ENCODE measurements at regions not wholly inside any gene's neighbourhood (a gene's known extent, or its start where the extent isn't known, plus 50 kb on each side); places are given as distances from the start of the nearest gene placed in this dataset.
"Not testable (repeated sequence)": the region's sequence is repeated elsewhere in the genome, so short reads cannot be mapped to it uniquely, and the experiment has no call there.

DNA sequence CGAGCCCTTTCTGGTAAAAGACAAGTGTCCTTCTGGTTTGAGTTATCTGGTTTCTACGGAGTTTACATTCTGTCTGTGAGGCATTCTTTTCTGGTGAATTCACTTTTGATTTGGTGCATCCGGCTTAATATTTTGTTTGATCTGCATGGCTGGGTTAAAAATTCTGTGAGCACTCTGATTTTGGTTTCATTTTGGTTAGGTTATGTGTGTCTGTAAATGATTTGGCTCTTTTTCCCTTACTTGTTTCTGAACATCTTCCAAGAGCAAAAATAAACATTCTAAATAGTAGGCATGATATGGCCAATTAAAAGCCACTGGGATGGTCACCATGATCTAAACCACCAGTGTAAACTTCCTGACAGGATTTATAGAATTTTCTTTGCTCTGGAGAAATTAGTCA lies 85.7 kb upstream of the PTPN13 start:
- Mint-ChIP-seq H3K4me1 (peaks cover 37% of the 10 kb centered on the region), H3K27me3 (ENCODE audit: low read depth, poor library complexity) (no peaks in the 10 kb centered on the region), H3K27ac (peak overlapping the region; percentile 47), H3K9me3 (peaks cover 4% of the 10 kb centered on the region), H3K4me3 (no peak overlapping the region), H3K36me3 (ENCODE audit: low read depth) (peaks cover 14% of the 10 kb centered on the region)
- TF ChIP-seq, protein P1, sequence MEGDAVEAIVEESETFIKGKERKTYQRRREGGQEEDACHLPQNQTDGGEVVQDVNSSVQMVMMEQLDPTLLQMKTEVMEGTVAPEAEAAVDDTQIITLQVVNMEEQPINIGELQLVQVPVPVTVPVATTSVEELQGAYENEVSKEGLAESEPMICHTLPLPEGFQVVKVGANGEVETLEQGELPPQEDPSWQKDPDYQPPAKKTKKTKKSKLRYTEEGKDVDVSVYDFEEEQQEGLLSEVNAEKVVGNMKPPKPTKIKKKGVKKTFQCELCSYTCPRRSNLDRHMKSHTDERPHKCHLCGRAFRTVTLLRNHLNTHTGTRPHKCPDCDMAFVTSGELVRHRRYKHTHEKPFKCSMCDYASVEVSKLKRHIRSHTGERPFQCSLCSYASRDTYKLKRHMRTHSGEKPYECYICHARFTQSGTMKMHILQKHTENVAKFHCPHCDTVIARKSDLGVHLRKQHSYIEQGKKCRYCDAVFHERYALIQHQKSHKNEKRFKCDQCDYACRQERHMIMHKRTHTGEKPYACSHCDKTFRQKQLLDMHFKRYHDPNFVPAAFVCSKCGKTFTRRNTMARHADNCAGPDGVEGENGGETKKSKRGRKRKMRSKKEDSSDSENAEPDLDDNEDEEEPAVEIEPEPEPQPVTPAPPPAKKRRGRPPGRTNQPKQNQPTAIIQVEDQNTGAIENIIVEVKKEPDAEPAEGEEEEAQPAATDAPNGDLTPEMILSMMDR (IDR thresholded peaks at IDR 0.05), result no peak
- no peak for DNase-seq

DNA sequence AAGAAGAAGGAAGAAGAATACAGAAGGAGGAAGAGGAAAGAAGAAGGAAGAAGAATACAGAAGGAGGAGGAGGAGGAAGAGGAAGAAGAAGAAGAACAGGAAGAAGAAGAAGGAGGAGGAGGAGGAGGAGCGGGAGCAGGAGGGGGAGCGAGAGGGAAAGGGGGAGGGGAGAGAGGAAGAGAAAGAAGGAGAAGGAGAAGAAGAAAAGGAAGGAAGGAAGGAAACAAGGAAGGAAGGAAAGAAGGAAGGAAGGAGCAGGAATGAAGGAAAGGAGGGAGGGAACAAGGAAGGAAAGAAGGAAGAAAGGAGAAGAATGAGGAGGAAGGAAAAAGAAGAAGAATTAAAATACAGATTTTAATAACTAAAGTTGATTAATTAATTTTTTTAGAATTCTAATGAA lies 82.5 kb upstream of the PTPN13 start:
- Mint-ChIP-seq H3K36me3 (ENCODE audit: low read depth) (peaks cover 27% of the 10 kb centered on the region), H3K9me3 (peaks cover 33% of the 10 kb centered on the region), H3K4me3 (no peak overlapping the region), H3K4me1 (peaks cover 28% of the 10 kb centered on the region), H3K27ac (no peak overlapping the region), H3K27me3 (ENCODE audit: low read depth, poor library complexity) (no peaks in the 10 kb centered on the region)
- TF ChIP-seq, protein P1 (IDR thresholded peaks at IDR 0.05), result no peak
- no peak for DNase-seq

DNA sequence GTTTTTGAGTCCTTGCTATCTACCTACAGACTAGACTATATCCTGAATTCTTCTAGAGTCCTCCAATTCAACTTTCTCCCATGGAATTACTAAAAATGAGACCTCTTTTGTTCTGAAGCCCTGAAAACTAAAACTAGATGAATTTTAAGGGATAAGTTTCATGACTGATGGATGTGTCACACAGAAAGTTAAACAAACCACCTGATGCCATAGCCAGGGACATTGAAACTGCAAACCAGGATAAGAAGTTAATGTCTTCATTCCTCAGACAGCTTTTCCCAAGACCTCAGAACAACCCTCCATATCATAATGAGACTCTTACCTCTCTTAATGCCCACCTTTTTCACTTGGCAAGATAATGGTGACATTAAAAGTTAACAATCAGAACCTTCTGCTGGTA lies 81.5 kb upstream of the PTPN13 start:
- no peak overlapping the region for H3K4me3 Mint-ChIP-seq
- peaks cover 41% of the 10 kb centered on the region for H3K9me3 Mint-ChIP-seq
- H3K27ac Mint-ChIP-seq, result no peak overlapping the region
- no peaks in the 10 kb centered on the region for H3K27me3 Mint-ChIP-seq (ENCODE audit: low read depth, poor library complexity)
- peaks cover 18% of the 10 kb centered on the region for H3K4me1 Mint-ChIP-seq
- TF ChIP-seq, protein P1 (IDR thresholded peaks at IDR 0.05), result no peak
- peaks cover 28% of the 10 kb centered on the region for H3K36me3 Mint-ChIP-seq (ENCODE audit: low read depth)
- DNase-seq, result no peak

DNA sequence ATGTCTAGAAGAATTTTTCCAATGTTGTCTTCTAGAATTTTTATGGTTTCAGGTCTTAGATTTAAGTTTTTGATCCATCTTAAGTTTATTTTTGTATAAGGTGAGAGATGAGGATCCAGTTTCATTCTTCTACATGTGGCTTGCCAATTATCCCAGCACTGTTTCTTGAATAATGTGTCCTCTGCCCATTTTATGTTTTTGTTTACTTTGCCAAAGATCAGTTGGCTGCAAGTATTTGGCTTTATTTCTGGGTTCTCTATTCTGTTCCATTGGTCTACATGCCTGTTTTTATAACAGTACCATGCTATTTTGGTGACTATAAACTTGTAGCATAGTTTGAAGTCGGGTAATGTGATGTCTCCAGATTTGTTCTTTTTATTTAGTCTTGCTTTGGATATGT lies 78.2 kb upstream of the PTPN13 start:
- H3K27me3 Mint-ChIP-seq (ENCODE audit: low read depth, poor library complexity); H3K4me1 Mint-ChIP-seq; H3K4me3 Mint-ChIP-seq; H3K27ac Mint-ChIP-seq; DNase-seq: not testable (repeated sequence)
- Mint-ChIP-seq H3K36me3 (ENCODE audit: low read depth) (peaks cover 53% of the 10 kb centered on the region), H3K9me3 (peaks cover 74% of the 10 kb centered on the region)

DNA sequence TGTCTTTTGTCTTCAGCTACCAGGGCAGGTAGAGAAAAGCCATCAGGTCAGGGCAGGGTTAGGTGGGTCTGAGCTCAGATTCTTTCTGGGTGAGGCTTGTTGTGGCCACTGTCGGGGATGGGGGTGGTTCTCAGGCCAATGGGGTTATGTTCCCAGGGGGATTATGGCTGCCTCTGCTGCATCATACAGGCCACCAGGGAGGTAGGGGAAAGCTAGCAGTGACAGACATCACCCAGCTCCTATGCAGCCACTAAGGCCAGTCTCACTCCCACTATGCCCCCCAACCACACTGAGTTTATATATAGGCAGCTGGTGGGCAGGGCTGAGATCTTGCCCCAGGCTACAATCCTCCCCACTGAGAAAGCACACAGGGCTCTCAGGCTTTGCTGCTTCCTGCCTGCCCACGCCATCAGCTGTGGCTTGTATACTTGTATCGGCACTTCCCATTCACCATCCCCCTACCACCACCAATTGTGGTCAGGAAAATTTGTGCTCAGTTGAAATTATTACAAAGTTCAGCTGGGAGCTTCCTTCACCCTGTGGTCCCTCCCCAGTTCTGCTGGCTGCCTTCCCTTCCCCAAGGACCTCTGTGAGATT lies 72.6 kb upstream of the PTPN13 start:
- peak overlapping the region; percentile 52 for H3K27ac Mint-ChIP-seq
- H3K9me3 Mint-ChIP-seq, result peaks cover 96% of the 10 kb centered on the region

DNA sequence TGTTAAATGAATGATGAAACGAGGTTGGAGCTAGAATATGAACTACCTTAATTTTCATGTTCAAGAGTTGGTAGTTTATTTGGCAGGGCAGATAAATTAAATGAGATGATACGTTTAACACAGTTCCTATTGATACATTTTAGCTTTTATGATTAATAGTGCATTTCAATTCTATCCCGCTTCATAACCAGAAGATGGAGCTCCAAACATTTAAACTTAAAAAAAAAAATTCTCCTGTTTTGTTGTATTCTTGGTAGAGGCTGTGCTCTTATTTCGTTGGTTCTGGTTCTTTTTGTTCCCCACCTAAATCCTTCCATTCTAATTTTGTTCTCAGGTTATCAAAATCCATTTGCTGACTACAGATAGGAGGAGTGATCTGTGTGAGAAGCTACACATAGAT lies 71.8 kb upstream of the PTPN13 start:
- TF ChIP-seq, protein P1 (IDR thresholded peaks at IDR 0.05), result no peak
- Mint-ChIP-seq H3K27me3 (ENCODE audit: low read depth, poor library complexity) (no peaks in the 10 kb centered on the region), H3K36me3 (ENCODE audit: low read depth) (peaks cover 81% of the 10 kb centered on the region), H3K9me3 (peaks cover 95% of the 10 kb centered on the region), H3K4me3 (no peak overlapping the region), H3K27ac (no peak overlapping the region), H3K4me1 (no peaks in the 10 kb centered on the region)
- no peak for DNase-seq

More for the DNA sequence above, 72.6 kb upstream of the PTPN13 start:
- H3K4me3 Mint-ChIP-seq, result no peak overlapping the region
- TF ChIP-seq, protein P1 (IDR thresholded peaks at IDR 0.05), result no peak
- no peaks in the 10 kb centered on the region for H3K4me1 Mint-ChIP-seq
- no peaks in the 10 kb centered on the region for H3K27me3 Mint-ChIP-seq (ENCODE audit: low read depth, poor library complexity)
- peaks cover 79% of the 10 kb centered on the region for H3K36me3 Mint-ChIP-seq (ENCODE audit: low read depth)
- no peak for DNase-seq
